ENCODE measurements at regions not wholly inside any gene's neighbourhood (a gene's known extent, or its start where the extent isn't known, plus 50 kb on each side); places are given as distances from the start of the nearest gene placed in this dataset.

GRCh38 chr16:73601911-73602310 lies 554.0 kb upstream of the ZFHX3 start:
- Histone ChIP-seq H3K27ac (no peak overlapping the region), H3K36me3 (no peaks in the 10 kb centered on the region), H3K4me3 (no peak overlapping the region), H3K27me3 (peaks cover 0 to 6% (median 0%) of the 10 kb centered on the region in 9 donors), H3K4me1 (no peaks in the 10 kb centered on the region), H3K9me3 (no peaks in the 10 kb centered on the region)
- 78 to 88% (median 81%) methylated on average over 3 of the region's 3 CpGs for WGBS, 4 donors
- no peak for TF ChIP-seq CTCF (IDR thresholded peaks at IDR 0.05)
- TF ChIP-seq POLR2A (IDR thresholded peaks at IDR 0.05): no peak
- ATAC-seq: no peak
- intact Hi-C loops (cut with DNase I): no loop called here
- no peak for DNase-seq

DNA sequence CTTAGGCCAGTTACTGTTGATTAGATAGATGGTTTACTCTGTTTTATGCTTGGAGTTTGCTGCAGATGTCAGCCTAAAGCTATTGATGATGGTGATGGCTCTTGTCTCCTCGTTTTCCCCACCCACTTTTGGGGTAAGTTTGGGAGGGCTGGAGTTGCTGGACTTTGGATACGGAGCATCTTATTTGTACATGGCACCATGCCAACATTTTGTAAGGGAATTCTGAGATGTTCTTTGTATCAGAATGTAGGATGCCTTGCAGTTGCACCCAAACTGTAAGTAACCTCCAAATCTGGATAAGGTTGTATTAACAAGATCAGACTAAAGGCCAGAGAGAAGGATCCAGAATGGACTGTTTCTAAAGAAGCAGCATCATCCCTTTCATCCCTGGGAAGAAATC lies 551.9 kb upstream of the ZFHX3 start:
- WGBS, 4 donors: 68 to 85% (median 72%) methylated on average over 2 of the region's 2 CpGs
- DNase-seq: no peak

GRCh38 chr16:73599351-73599750 lies 551.4 kb upstream of the ZFHX3 start:
- DNase-seq (no peak), ATAC-seq (no peak)
- Histone ChIP-seq H3K36me3 (no peaks in the 10 kb centered on the region), H3K4me3 (no peak overlapping the region), H3K27ac (no peak overlapping the region), H3K4me1 (no peaks in the 10 kb centered on the region), H3K27me3 (no peaks in the 10 kb centered on the region), H3K9me3 (no peaks in the 10 kb centered on the region)
- 51 to 61% (median 56%) methylated on average over 2 of the region's 2 CpGs for WGBS, 4 donors
- TF ChIP-seq CTCF (IDR thresholded peaks at IDR 0.05): no peak
- intact Hi-C loops (cut with DNase I): no loop called here

More for the DNA sequence above, 551.9 kb upstream of the ZFHX3 start:
- Histone ChIP-seq H3K27ac (no peak overlapping the region), H3K4me1 (no peaks in the 10 kb centered on the region), H3K27me3 (no peaks in the 10 kb centered on the region), H3K4me3 (no peak overlapping the region), H3K36me3 (no peaks in the 10 kb centered on the region), H3K9me3 (no peaks in the 10 kb centered on the region)
- ATAC-seq: no peak
- no peak for TF ChIP-seq CTCF (IDR thresholded peaks at IDR 0.05)
- TF ChIP-seq POLR2A (IDR thresholded peaks at IDR 0.05): no peak
- intact Hi-C loops (cut with DNase I): no loop called here

DNA sequence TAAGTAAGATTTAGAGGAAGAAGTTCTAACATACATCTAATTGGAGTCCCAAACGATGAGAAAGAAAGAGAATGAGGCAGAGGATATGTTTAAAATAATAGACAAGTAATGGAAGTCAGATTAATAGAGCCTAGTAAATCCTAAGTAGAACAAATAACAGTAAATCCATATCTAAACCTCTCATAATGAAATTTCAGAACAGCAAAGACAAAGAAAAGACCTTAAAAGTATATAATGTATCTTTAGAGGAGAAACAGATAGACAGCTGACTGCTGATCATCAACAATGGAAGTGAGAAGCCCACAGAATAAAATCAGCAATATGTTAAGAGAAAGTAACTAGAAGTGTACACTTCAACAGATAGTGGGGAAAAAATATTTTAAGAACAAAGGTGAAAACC lies 536.2 kb upstream of the ZFHX3 start:
- Histone ChIP-seq H3K27me3 (no peaks in the 10 kb centered on the region), H3K4me1 (no peaks in the 10 kb centered on the region), H3K4me3 (no peak overlapping the region), H3K27ac (no peak overlapping the region), H3K36me3 (no peaks in the 10 kb centered on the region), H3K9me3 (peaks cover 0 to 19% (median 3%) of the 10 kb centered on the region in 12 donors)
- no peak for TF ChIP-seq POLR2A (IDR thresholded peaks at IDR 0.05)
- no peak for TF ChIP-seq CTCF (IDR thresholded peaks at IDR 0.05)
- 83 to 88% (median 86%) methylated on average over 1 of the region's 1 CpG for WGBS, 4 donors
- DNase-seq: no peak
- no peak for ATAC-seq
- intact Hi-C loops (cut with DNase I): no loop called here
